Adrenal gland (tissue), 9 donors: ENCODE measurements at regions not wholly inside any gene's neighbourhood (a gene's known extent, or its start where the extent isn't known, plus 50 kb on each side); places are given as distances from the start of the nearest gene placed in this dataset.

ENCODE experiments used
- DNase-seq, 7 donors: peaks; one replicate each; pipeline ENCODE4 v3.0.0-alpha.2; 2019 to 2020
- H3K27ac ChIP-seq, 5 donors: fragments of 200-600 bp; sonication (generic) in 4 of 5; 1 replicate in 3 of 5; 2 replicates in 2 of 5; pipeline versions ENCODE4 v1.5.1 to v1.8.0; 2016 to 2020; ENCODE audit warnings: mild to moderate bottlenecking in 1 of 5
- H3K27me3 ChIP-seq: fragments of 200-600 bp; 2 replicates; pipeline ENCODE4 v1.8.0; 2021
- H3K36me3 ChIP-seq, 2 donors: fragments of 200-600 bp; replicated peaks in 1 of 2; 1 replicate in 1 of 2; 2 replicates in 1 of 2; pipeline versions ENCODE4 v1.5.1 to v1.8.0; 2018 to 2022
- H3K4me1 ChIP-seq, 2 donors: fragments of 200-600 bp; replicated peaks in 1 of 2; 1 replicate in 1 of 2; 2 replicates in 1 of 2; pipeline versions ENCODE4 v1.5.1 to v1.8.0; 2018 to 2021
- H3K4me3 ChIP-seq, 4 donors: fragments of 200-600 bp; sonication (generic) in 3 of 4; one replicate each; pipeline ENCODE4 v1.5.1; 2016 to 2018
- H3K9me3 ChIP-seq, 3 donors: fragments of 200-600 bp; sonication (generic) in 1 of 3; replicated peaks in 1 of 3; 1 replicate in 2 of 3; 2 replicates in 1 of 3; pipeline versions ENCODE4 v1.5.1 to v1.8.0; 2016 to 2021
- POLR2A ChIP-seq, 2 donors: fragments of 450-650 bp; IDR thresholded peaks; one replicate each; pipeline ENCODE4 v1.6.1; 2017; ENCODE audit warnings: antibody characterized with exemption in 2 of 2, mild to moderate bottlenecking in 2 of 2, moderate library complexity in 1 of 2
- WGBS, 4 donors: extraction: QIAGEN DNeasy Blood & Tissue Kit in 2 of 4; methylation state at CpG; one replicate each; pipeline versions ENCODE4 v1.1.5 to v1.1.7; 2013 to 2017; 5-methylcytosine and 5-hydroxymethylcytosine counted together
- intact Hi-C, 2 donors: fragments of 100-400 bp; cut with DNase I; formaldehyde crosslinking; loops; one replicate each; pipeline versions ENCODE4 v1.14.1 to v1.15.0; 2022 to 2023
- TF ChIP-seq, protein P1 (sequence below), 6 experiments: fragments of 450-650 bp in 4 of 6; fragments of 200-600 bp in 2 of 6; sonication (generic) in 1 of 6; IDR thresholded peaks; 1 replicate in 5 of 6; 2 replicates in 1 of 6; pipeline versions ENCODE4 v1.5.1 to v1.8.0; 2016 to 2021; ENCODE audit warnings: antibody characterized with exemption in 6 of 6, mild to moderate bottlenecking in 2 of 6, moderate library complexity in 1 of 6
- donor health status: healthy with polysubstance abuse.
- donor health status: Bipolar disorder and iron deficiency.
- donor health status: DM: yes; HTN: yes; CAD: no.
- donor health status: DM: no; HTN: no; CAD: no.
- donor health status: DM: no; HTN: no; CAD: no.

DNA sequence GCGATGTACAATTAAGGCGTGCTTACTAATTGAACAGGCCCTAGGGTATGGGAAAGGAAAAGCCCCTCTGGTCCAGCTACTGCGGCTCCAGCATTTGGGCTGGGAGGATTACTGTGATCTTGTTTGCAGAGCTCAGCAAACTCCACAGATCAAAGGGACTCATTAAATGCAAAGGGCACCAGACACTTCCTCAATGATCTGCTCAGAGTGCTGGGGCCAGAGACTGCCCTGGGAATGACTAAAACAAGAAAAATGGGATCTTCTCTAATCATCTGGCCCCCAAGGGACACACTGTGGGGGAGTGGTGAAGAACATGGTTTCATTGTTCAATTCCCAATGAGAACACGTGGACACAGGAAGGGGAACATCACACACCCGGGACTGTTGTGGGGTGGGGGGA, 85.0 kb downstream of the MARCHF4 start:
- H3K27me3 ChIP-seq: no peaks in the 10 kb centered on the region
- no peak for TF ChIP-seq POLR2A (IDR thresholded peaks at IDR 0.05)
- TF ChIP-seq, protein P1, sequence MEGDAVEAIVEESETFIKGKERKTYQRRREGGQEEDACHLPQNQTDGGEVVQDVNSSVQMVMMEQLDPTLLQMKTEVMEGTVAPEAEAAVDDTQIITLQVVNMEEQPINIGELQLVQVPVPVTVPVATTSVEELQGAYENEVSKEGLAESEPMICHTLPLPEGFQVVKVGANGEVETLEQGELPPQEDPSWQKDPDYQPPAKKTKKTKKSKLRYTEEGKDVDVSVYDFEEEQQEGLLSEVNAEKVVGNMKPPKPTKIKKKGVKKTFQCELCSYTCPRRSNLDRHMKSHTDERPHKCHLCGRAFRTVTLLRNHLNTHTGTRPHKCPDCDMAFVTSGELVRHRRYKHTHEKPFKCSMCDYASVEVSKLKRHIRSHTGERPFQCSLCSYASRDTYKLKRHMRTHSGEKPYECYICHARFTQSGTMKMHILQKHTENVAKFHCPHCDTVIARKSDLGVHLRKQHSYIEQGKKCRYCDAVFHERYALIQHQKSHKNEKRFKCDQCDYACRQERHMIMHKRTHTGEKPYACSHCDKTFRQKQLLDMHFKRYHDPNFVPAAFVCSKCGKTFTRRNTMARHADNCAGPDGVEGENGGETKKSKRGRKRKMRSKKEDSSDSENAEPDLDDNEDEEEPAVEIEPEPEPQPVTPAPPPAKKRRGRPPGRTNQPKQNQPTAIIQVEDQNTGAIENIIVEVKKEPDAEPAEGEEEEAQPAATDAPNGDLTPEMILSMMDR (IDR thresholded peaks at IDR 0.05): no peak
- DNase-seq: no peak
- no peaks in the 10 kb centered on the region for H3K9me3 ChIP-seq
- 56 to 63% (median 61%) methylated on average over 5 of the region's 5 CpGs for WGBS, 4 donors
- intact Hi-C loops: no loop called here
- H3K4me3 ChIP-seq: no peak overlapping the region
- H3K27ac ChIP-seq: no peak overlapping the region
- H3K4me1 ChIP-seq: no peaks in the 10 kb centered on the region
- H3K36me3 ChIP-seq: no peaks in the 10 kb centered on the region

DNA sequence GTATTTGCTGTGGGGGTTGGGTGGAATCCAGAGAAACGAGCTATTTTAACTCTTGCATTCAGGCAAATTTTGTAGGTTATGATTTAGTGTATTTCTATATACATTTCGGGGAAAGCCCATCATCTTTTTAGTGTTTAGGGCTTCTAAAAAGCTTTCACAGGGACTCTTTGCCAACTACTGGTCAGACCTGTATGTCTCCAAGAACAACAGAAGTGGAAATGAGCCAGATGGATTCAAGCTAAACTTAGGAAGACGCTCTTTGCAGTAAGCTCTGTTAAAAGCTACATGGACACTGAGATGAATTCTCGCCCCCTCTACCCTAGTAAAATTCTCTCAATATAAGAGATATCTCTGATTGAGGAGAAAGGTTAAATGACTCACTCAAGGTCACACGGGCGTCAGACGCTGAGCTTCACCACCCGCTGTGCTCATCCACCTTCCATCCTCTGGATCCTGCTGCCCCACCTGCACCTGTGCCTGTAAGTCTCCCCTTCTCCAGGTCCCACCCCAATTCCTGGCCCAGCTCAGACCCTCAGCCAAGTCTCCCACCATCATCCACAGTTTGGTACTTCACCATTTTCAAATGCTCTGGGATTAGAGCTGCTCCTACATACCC, 85.6 kb downstream of the MARCHF4 start:
- 34 to 46% (median 38%) methylated on average over 8 of the region's 8 CpGs for WGBS, 4 donors
- H3K27ac ChIP-seq: no peak overlapping the region
- H3K27me3 ChIP-seq: no peaks in the 10 kb centered on the region
- no peaks in the 10 kb centered on the region for H3K4me1 ChIP-seq
- TF ChIP-seq, protein P1 (IDR thresholded peaks at IDR 0.05): no peak
- no peak for TF ChIP-seq POLR2A (IDR thresholded peaks at IDR 0.05)
- DNase-seq: peak in 2 of 7 donors; percentile 18 to 19
- H3K9me3 ChIP-seq: no peaks in the 10 kb centered on the region
- no peak overlapping the region for H3K4me3 ChIP-seq
- intact Hi-C loops: no loop called here
- no peaks in the 10 kb centered on the region for H3K36me3 ChIP-seq

DNA sequence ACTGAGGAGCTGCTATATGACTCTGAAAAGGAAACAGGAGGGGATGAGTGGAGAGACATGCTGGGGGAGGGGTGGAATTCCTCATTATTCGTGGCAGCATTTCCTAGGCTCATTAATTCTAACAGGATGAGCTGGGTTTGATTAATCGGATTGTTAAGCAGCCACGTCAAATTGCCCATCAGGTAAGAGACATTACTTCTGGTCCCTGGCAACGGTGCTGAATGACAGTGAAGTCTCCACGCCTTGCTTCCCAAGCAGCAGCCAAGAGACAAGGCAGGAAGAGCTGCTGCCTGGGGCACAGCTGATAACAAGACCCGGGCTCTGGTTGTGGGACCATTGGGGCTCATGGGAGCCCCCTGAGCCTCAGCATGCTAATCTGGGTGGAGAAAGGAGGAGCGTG, 86.6 kb downstream of the MARCHF4 start:
- WGBS, 4 donors: 59 to 66% (median 65%) methylated on average over 7 of the region's 7 CpGs
- intact Hi-C loops: no loop called here
- Histone ChIP-seq H3K27me3 (no peaks in the 10 kb centered on the region), H3K9me3 (no peaks in the 10 kb centered on the region), H3K27ac (no peak overlapping the region), H3K36me3 (no peaks in the 10 kb centered on the region), H3K4me1 (no peaks in the 10 kb centered on the region), H3K4me3 (no peak overlapping the region)
- no peak for DNase-seq
- TF ChIP-seq, protein P1 (IDR thresholded peaks at IDR 0.05): no peak
- TF ChIP-seq POLR2A (IDR thresholded peaks at IDR 0.05): no peak

DNA sequence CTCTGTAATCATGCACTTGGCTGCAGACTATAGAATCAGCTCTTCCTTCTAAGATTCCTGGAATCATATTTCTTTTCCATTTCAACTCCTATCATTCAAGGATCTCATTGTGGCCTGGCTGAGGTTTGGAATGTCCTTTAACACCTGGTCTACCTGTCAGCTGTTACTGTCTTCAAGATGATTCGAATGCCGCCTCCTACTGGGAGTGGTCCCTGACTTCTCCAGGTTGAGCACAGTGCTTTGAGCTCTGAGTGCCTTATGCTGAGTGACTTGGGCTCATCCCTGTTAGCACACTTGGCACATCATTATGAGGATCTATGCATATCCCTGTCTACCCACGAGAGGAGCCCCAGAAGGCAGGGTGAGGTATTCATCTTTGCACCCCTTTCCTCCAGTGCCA, 87.6 kb downstream of the MARCHF4 start:
- Histone ChIP-seq H3K4me1 (no peaks in the 10 kb centered on the region), H3K27ac (no peak overlapping the region), H3K36me3 (no peaks in the 10 kb centered on the region), H3K27me3 (no peaks in the 10 kb centered on the region), H3K9me3 (no peaks in the 10 kb centered on the region), H3K4me3 (no peak overlapping the region)
- TF ChIP-seq, protein P1 (IDR thresholded peaks at IDR 0.05): no peak
- no peak for TF ChIP-seq POLR2A (IDR thresholded peaks at IDR 0.05)
- no peak for DNase-seq
- 84 to 96% (median 87%) methylated on average over 3 of the region's 3 CpGs for WGBS, 4 donors
- intact Hi-C loops: no loop called here
